Endothelial cell of umbilical vein (primary cell): ENCODE measurements at regions not wholly inside any gene's neighbourhood (a gene's known extent, or its start where the extent isn't known, plus 50 kb on each side); places are given as distances from the start of the nearest gene placed in this dataset.

Experiments used
- BruUV-seq: library from RNA; stranded (reverse); fragments of 400-500 nt; replicated peaks from 2 replicates; lab custom pipeline; 2021; lab: Mats Ljungman, UMichigan
- CTCF ChIA-PET: fragments of 300-600, 350-600 bp; sonication (Branson Sonifier 250); formaldehyde crosslinking; loops from one replicate; lab custom pipeline; 2021; ENCODE audit warnings: antibody characterized with exemption, inconsistent platforms; lab: Charles Lee
- POLR2A ChIA-PET: fragments of 300-600, 350-600 bp; sonication (Branson Sonifier 250); formaldehyde crosslinking; loops from one replicate; lab custom pipeline; 2021; ENCODE audit warnings: antibody characterized with exemption, inconsistent platforms; lab: Charles Lee
- DNase-seq: peaks from one replicate; pipeline ENCODE4 v3.0.0-alpha.2; 2011; ENCODE audit warnings: low read depth, low spot score
- FAIRE-seq: peaks from 2 replicates; lab custom pipeline; 2011; peaks lifted over from hg19 to GRCh38; lab: Jason Lieb, UNC
- H2AFZ ChIP-seq: 2 replicates; pipeline ENCODE4 v1.6.0; 2012; ENCODE audit warnings: low read depth, low read length, control low read depth, inconsistent platforms
- H3K27ac ChIP-seq: 2 replicates; pipeline ENCODE4 v1.5.1; 2011; ENCODE audit warnings: low read depth, mild to moderate bottlenecking, control low read depth, low read length, moderate library complexity; ENCODE audit not compliant: insufficient read depth
- H3K27me3 ChIP-seq, 2 experiments: 2 replicates each; pipeline versions ENCODE4 v1.6.0 to v1.6.1; 2011; ENCODE audit warnings: low read length in 2 of 2, mixed read lengths in 1 of 2; ENCODE audit not compliant: control insufficient read depth in 2 of 2, insufficient read depth in 2 of 2
- H3K36me3 ChIP-seq, 2 experiments: 2 replicates in 1 of 2; 3 replicates in 1 of 2; pipeline ENCODE4 v1.5.1; 2011; ENCODE audit warnings: low read length in 2 of 2, mild to moderate bottlenecking in 1 of 2, moderate library complexity in 1 of 2; ENCODE audit not compliant: control insufficient read depth in 2 of 2, insufficient read depth in 2 of 2; ENCODE audit errors: extremely low read depth in 1 of 2
- H3K4me1 ChIP-seq: 3 replicates; pipeline ENCODE4 v1.5.1; 2011; ENCODE audit warnings: mild to moderate bottlenecking, low read length; ENCODE audit not compliant: control insufficient read depth, insufficient read depth; ENCODE audit errors: extremely low read depth
- H3K4me2 ChIP-seq: 2 replicates; pipeline ENCODE4 v1.6.1; 2011; ENCODE audit warnings: low read length, control low read depth, mixed read lengths; ENCODE audit not compliant: insufficient read depth
- H3K4me3 ChIP-seq, 3 experiments: fragments of 200-600 bp in 1 of 3; sonication (generic), shearing (Covaris generic) in 1 of 3; replicated peaks in 1 of 3; 2 replicates each; pipeline ENCODE4 v1.5.1; 2011 to 2016; ENCODE audit warnings: control low read depth in 3 of 3, low read length in 3 of 3, mild to moderate bottlenecking in 2 of 3, inconsistent platforms in 1 of 3, low read depth in 1 of 3, moderate library complexity in 1 of 3; ENCODE audit not compliant: insufficient read depth in 1 of 3
- H3K79me2 ChIP-seq: 2 replicates; pipeline ENCODE4 v1.6.0; 2012; ENCODE audit warnings: low read length, inconsistent platforms; ENCODE audit not compliant: control insufficient read depth, insufficient read depth
- H3K9ac ChIP-seq: replicated peaks from 2 replicates; pipeline ENCODE3; 2011; ENCODE audit warnings: low read length, control low read depth; ENCODE audit not compliant: insufficient read depth; ENCODE audit errors: extremely low read depth
- H3K9me1 ChIP-seq: replicated peaks from 3 replicates; pipeline ENCODE4 v1.6.0; 2011; ENCODE audit warnings: mild to moderate bottlenecking, low read length; ENCODE audit not compliant: control insufficient read depth, insufficient read depth; ENCODE audit errors: extremely low read depth
- H3K9me3 ChIP-seq: replicated peaks from 2 replicates; pipeline ENCODE4 v1.5.1; 2012; ENCODE audit warnings: low read length, inconsistent platforms; ENCODE audit not compliant: control insufficient read depth, insufficient read depth
- H4K20me1 ChIP-seq: replicated peaks from 2 replicates; pipeline ENCODE3; 2011; ENCODE audit warnings: mild to moderate bottlenecking, low read length; ENCODE audit not compliant: control insufficient read depth, insufficient read depth; ENCODE audit errors: extremely low read depth
- CTCF ChIP-seq, 2 donors: IDR thresholded peaks; 1 replicate in 1 of 2; 2 replicates in 1 of 2; pipeline ENCODE4 v1.5.1; 2011; ENCODE audit warnings: low read length in 2 of 2, mild to moderate bottlenecking in 2 of 2, moderate library complexity in 2 of 2, control low read depth in 1 of 2, inconsistent platforms in 1 of 2, low read depth in 1 of 2; ENCODE audit not compliant: insufficient read depth in 1 of 2; ENCODE audit errors: extremely low read depth in 1 of 2
- EZH2 ChIP-seq: IDR thresholded peaks from 2 replicates; pipeline ENCODE4 v1.6.1; 2012; ENCODE audit warnings: borderline replicate concordance, low read depth, mild to moderate bottlenecking, moderate library complexity, low read length, inconsistent platforms; ENCODE audit not compliant: severe bottlenecking
- FOS ChIP-seq: IDR thresholded peaks from 2 replicates; pipeline ENCODE4 v1.6.1; 2011; ENCODE audit warnings: mild to moderate bottlenecking, low read length, moderate library complexity, borderline replicate concordance; ENCODE audit not compliant: insufficient read depth
- GATA2 ChIP-seq: IDR thresholded peaks from 2 replicates; pipeline ENCODE4 v1.7.0; 2011; ENCODE audit warnings: low read depth, mild to moderate bottlenecking, moderate library complexity, mixed read lengths, low read length; ENCODE audit not compliant: insufficient read length, insufficient read depth
- JUN ChIP-seq: IDR thresholded peaks from 2 replicates; pipeline ENCODE4 v1.6.1; 2011; ENCODE audit warnings: borderline replicate concordance, low read depth; ENCODE audit not compliant: insufficient read length, insufficient read depth
- MAX ChIP-seq: IDR thresholded peaks from 2 replicates; pipeline ENCODE4 v1.6.1; 2011; ENCODE audit not compliant: insufficient read depth, insufficient read length
- MYC ChIP-seq: IDR thresholded peaks from one replicate; pipeline ENCODE4 v1.6.1; 2011; ENCODE audit warnings: mild to moderate bottlenecking, low read depth, low read length
- POLR2A ChIP-seq: IDR thresholded peaks from 2 replicates; pipeline ENCODE4 v1.6.1; 2012; ENCODE audit warnings: low read depth, mild to moderate bottlenecking, control low read depth, low read length
- POLR2AphosphoS5 ChIP-seq: IDR thresholded peaks from 2 replicates; pipeline ENCODE4 v1.6.1; 2012; ENCODE audit warnings: low read depth, mild to moderate bottlenecking, control low read depth, low read length, moderate library complexity; ENCODE audit not compliant: insufficient read depth
- dilution Hi-C: fragments of 300-500 bp; cut with MboI; formaldehyde crosslinking; loops from one replicate; pipeline ENCODE4 v1.15.0; 2019; ENCODE audit warnings: low sequenced_read_pairs; ENCODE audit not compliant: extremely low pct_ligation_motif_present
- intact Hi-C: fragments of 100-400 bp; cut with micrococcal nuclease; formaldehyde crosslinking; loops from one replicate; pipeline ENCODE4 v1.10.0; 2022

GRCh38 chr1:30092051-30092858, 631.1 kb downstream of the MATN1 start:
- Histone ChIP-seq H3K9me3 (no peaks in the 10 kb centered on the region), H2AFZ (no peak overlapping the region), H3K4me1 (no peaks in the 10 kb centered on the region), H3K79me2 (no peaks in the 10 kb centered on the region), H3K4me2 (no peak overlapping the region), H3K36me3 (no peaks in the 10 kb centered on the region), H3K27me3 (no peaks in the 10 kb centered on the region), H3K27ac (no peak overlapping the region), H4K20me1 (no peaks in the 10 kb centered on the region), H3K9ac (no peak overlapping the region), H3K4me3 (no peak overlapping the region), H3K9me1 (no peaks in the 10 kb centered on the region)
- ChIA-PET POLR2A (no interaction called here), CTCF (interaction anchor here (1.4 kb wide), 1 partner anchor 9 kb away, joined by 5 read pairs; no protein-coding TSS in a partner anchor)
- FAIRE-seq (no peak), DNase-seq (no peak)
- BruUV-seq = no TSS peak
- TF ChIP-seq POLR2A (no peak), MYC (no peak), EZH2 (no peak), POLR2AphosphoS5 (no peak), CTCF (IDR thresholded peaks at IDR 0.05; ENCODE audit: extremely low read depth in 1 of 2, insufficient read depth in 1 of 2, low read depth in 1 of 2, low read length in 2 of 2) (no peak), JUN (no peak), GATA2 (no peak), MAX (no peak), FOS (no peak)
- intact Hi-C loops (no loop called here), dilution Hi-C loops (loop anchor here (25.0 kb wide), 1 partner anchor 855 kb away; the partner anchor contains the start of genes MECR and PTPRU)
